ENCODE measurements at regions not wholly inside any gene's neighbourhood (a gene's known extent, or its start where the extent isn't known, plus 50 kb on each side); places are given as distances from the start of the nearest gene placed in this dataset.

GRCh38 chr20:60152792-60153191, 194.6 kb downstream of the CDH26 start (continued):
- TF ChIP-seq CHD7 (IDR thresholded peaks at IDR 0.05; ENCODE audit: insufficient replicate concordance, low read length) (no peak), CBX8 (IDR thresholded peaks at IDR 0.05; ENCODE audit: borderline replicate concordance, low read depth, low read length) (no peak), ATF2 (IDR thresholded peaks at IDR 0.05; ENCODE audit: low read length) (no peak), HDAC6 (IDR thresholded peaks at IDR 0.05; ENCODE audit: low read depth, low read length) (no peak), SRF (IDR thresholded peaks at IDR 0.05; ENCODE audit: low read depth, low read length) (no peak), CTCF (IDR thresholded peaks at IDR 0.05; ENCODE audit: control extremely low read depth in 1 of 3, insufficient read depth in 1 of 3, low read depth in 1 of 3, low read length in 3 of 3) (no peak), CBX5 (IDR thresholded peaks at IDR 0.05; ENCODE audit: low read depth, low read length) (no peak), RFX5 (IDR thresholded peaks at IDR 0.05; ENCODE audit: borderline replicate concordance, low read depth, low read length) (no peak)

All from H1 (cell line).